GM23338 (cell line): ENCODE measurements at regions not wholly inside any gene's neighbourhood (a gene's known extent, or its start where the extent isn't known, plus 50 kb on each side); places are given as distances from the start of the nearest gene placed in this dataset.

Source experiments
- ATAC-seq: fragments of 200-7000 bp; cut with Tn5 transposase; 3 replicates; pipeline ENCODE4 v1.9.1; 2020
- DNase-seq: peaks from one replicate; pipeline ENCODE4 v3.0.0-alpha.2; 2015; ENCODE audit warnings: low spot score
- H2AFZ ChIP-seq: fragments of 200-600 bp; sonication (generic); 2 replicates; pipeline ENCODE4 v1.8.0; 2016; ENCODE audit warnings: antibody characterized with exemption, mild to moderate bottlenecking, moderate library complexity
- H3F3A ChIP-seq: fragments of 200-600 bp; sonication (generic); replicated peaks from 2 replicates; pipeline ENCODE4 v1.8.0; 2017; ENCODE audit warnings: antibody characterized with exemption, mixed run types, low read depth
- H3K27ac ChIP-seq: fragments of 200-600 bp; sonication (generic); 2 replicates; pipeline ENCODE4 v1.6.1; 2016; ENCODE audit warnings: low read depth
- H3K27me3 ChIP-seq: fragments of 200-600 bp; sonication (generic); 2 replicates; pipeline ENCODE4 v1.8.0; 2016; ENCODE audit warnings: mild to moderate bottlenecking, mixed run types, moderate library complexity; ENCODE audit not compliant: insufficient read depth
- H3K36me3 ChIP-seq: fragments of 200-600 bp; sonication (generic); 2 replicates; pipeline ENCODE4 v1.8.0; 2016; ENCODE audit warnings: mild to moderate bottlenecking; ENCODE audit not compliant: insufficient read depth
- H3K4me1 ChIP-seq: fragments of 200-600 bp; sonication (generic); 2 replicates; pipeline ENCODE4 v1.8.0; 2016; ENCODE audit warnings: mild to moderate bottlenecking, moderate library complexity; ENCODE audit not compliant: insufficient read depth
- H3K4me2 ChIP-seq: fragments of 200-600 bp; sonication (generic); 2 replicates; pipeline ENCODE4 v1.7.1; 2017; ENCODE audit warnings: mixed run types
- H3K4me3 ChIP-seq: fragments of 200-600 bp; sonication (generic); 2 replicates; pipeline ENCODE4 v1.6.1; 2016; ENCODE audit warnings: mixed run types
- H3K79me2 ChIP-seq: fragments of 200-600 bp; sonication (generic); replicated peaks from 2 replicates; pipeline ENCODE4 v1.8.0; 2017; ENCODE audit warnings: mild to moderate bottlenecking; ENCODE audit not compliant: insufficient read depth
- H3K9me2 ChIP-seq: fragments of 200-600 bp; sonication (generic); 2 replicates; pipeline ENCODE4 v1.8.0; 2017; ENCODE audit not compliant: insufficient read depth
- H4K20me1 ChIP-seq: fragments of 200-600 bp; sonication (generic); replicated peaks from 2 replicates; pipeline ENCODE4 v1.8.0; 2017; ENCODE audit warnings: mild to moderate bottlenecking; ENCODE audit not compliant: insufficient read depth
- H3K27ac Mint-ChIP-seq: 2 replicates; pipeline ENCODE4 v1.8.0; 2020; ENCODE audit warnings: inconsistent platforms, mild to moderate bottlenecking, moderate library complexity, mixed read lengths
- H3K27me3 Mint-ChIP-seq: 3 replicates; pipeline ENCODE4 v1.8.0; 2022; ENCODE audit warnings: low read depth, mild to moderate bottlenecking, moderate library complexity, mixed read lengths, inconsistent platforms; ENCODE audit not compliant: insufficient read depth, poor library complexity
- H3K36me3 Mint-ChIP-seq: 3 replicates; pipeline ENCODE4 v1.8.0; 2021; ENCODE audit warnings: low read depth, mild to moderate bottlenecking, inconsistent platforms, moderate library complexity, mixed read lengths
- H3K4me1 Mint-ChIP-seq: 3 replicates; pipeline ENCODE4 v1.8.0; 2020; ENCODE audit warnings: mild to moderate bottlenecking, inconsistent platforms, mixed read lengths
- H3K4me3 Mint-ChIP-seq: 3 replicates; pipeline ENCODE4 v1.8.0; 2021; ENCODE audit warnings: moderate library complexity, mild to moderate bottlenecking, inconsistent platforms, mixed read lengths
- H3K9me3 Mint-ChIP-seq: 3 replicates; pipeline ENCODE4 v1.8.0; 2020; ENCODE audit warnings: moderate library complexity, mild to moderate bottlenecking, inconsistent platforms, mixed read lengths
- CREB1 ChIP-seq: fragments of 250-450 bp; sonication (Bioruptor Pico); IDR thresholded peaks from 2 replicates; pipeline ENCODE4 v1.5.0; 2020; ENCODE audit warnings: low read depth, mild to moderate bottlenecking, moderate library complexity
- ETS1 ChIP-seq: IDR thresholded peaks from 2 replicates; pipeline ENCODE4 v1.6.1; 2016; ENCODE audit warnings: antibody characterized with exemption
- EZH2 ChIP-seq: fragments of 200-600 bp; sonication (generic); IDR thresholded peaks from one replicate; pipeline ENCODE4 v1.8.0; 2017; ENCODE audit warnings: antibody characterized with exemption, mild to moderate bottlenecking, low read depth; ENCODE audit not compliant: unreplicated experiment
- EZH2phosphoT487 ChIP-seq: fragments of 200-600 bp; sonication (generic); IDR thresholded peaks from one replicate; pipeline ENCODE4 v1.8.1; 2018; ENCODE audit warnings: antibody characterized with exemption; ENCODE audit not compliant: unreplicated experiment
- JUNB ChIP-seq: IDR thresholded peaks from one replicate; pipeline ENCODE4 v1.6.1; 2016; ENCODE audit warnings: antibody characterized with exemption; ENCODE audit not compliant: unreplicated experiment
- NANOG ChIP-seq: IDR thresholded peaks from 2 replicates; pipeline ENCODE4 v1.6.1; 2016; ENCODE audit warnings: antibody characterized with exemption, borderline replicate concordance
- POLR2AphosphoS5 ChIP-seq: IDR thresholded peaks from 2 replicates; pipeline ENCODE4 v1.6.1; 2016; ENCODE audit warnings: antibody characterized with exemption, low read depth
- ZNF331 ChIP-seq: fragments of 250-450 bp; sonication (Bioruptor Pico); IDR thresholded peaks from 2 replicates; pipeline ENCODE4 v1.5.0; 2020; ENCODE audit warnings: low read depth, mild to moderate bottlenecking, moderate library complexity
- ZNF462 ChIP-seq: fragments of 250-450 bp; sonication (Bioruptor Pico); IDR thresholded peaks from 2 replicates; pipeline ENCODE4 v1.5.0; 2020; ENCODE audit warnings: mild to moderate bottlenecking, moderate library complexity

- no peak for TF ChIP-seq ZNF462 (CRISPR knock-in tag)
- TF ChIP-seq ETS1: no peak
- TF ChIP-seq ZNF331: no peak
- no peak for TF ChIP-seq JUNB
- TF ChIP-seq POLR2AphosphoS5: no peak
- no peak for TF ChIP-seq NANOG
- TF ChIP-seq EZH2phosphoT487: no peak
- TF ChIP-seq EZH2: no peak
Observed at GRCh38 chr16:77067900-77068299, 123.1 kb upstream of the MON1B start (continued).

- no peak overlapping the region for H3K4me3 ChIP-seq
- H3K4me2 ChIP-seq: no peak overlapping the region
- no peaks in the 10 kb centered on the region for H3F3A ChIP-seq
- H3K4me1 ChIP-seq: peaks cover 24% of the 10 kb centered on the region
- ATAC-seq: no peak
- no peaks in the 10 kb centered on the region for H3K9me2 ChIP-seq
- DNase-seq: no peak
- no peaks in the 10 kb centered on the region for H3K36me3 Mint-ChIP-seq
- H3K4me1 Mint-ChIP-seq: peaks cover 23% of the 10 kb centered on the region; the same call in 2 of the 3 replicates
- H2AFZ ChIP-seq: no peak overlapping the region
- H3K79me2 ChIP-seq: no peaks in the 10 kb centered on the region
- H3K27me3 Mint-ChIP-seq: no peaks in the 10 kb centered on the region
- H4K20me1 ChIP-seq: no peaks in the 10 kb centered on the region
- H3K4me3 Mint-ChIP-seq: no peak overlapping the region
- H3K27me3 ChIP-seq: no peaks in the 10 kb centered on the region
- no peaks in the 10 kb centered on the region for H3K36me3 ChIP-seq
- no peak overlapping the region for H3K27ac Mint-ChIP-seq
- peaks cover 49% of the 10 kb centered on the region for H3K9me3 Mint-ChIP-seq
- H3K27ac ChIP-seq: no peak overlapping the region
- TF ChIP-seq ZNF462 (CRISPR knock-in tag) (no peak), JUNB (no peak), NANOG (no peak), CREB1 (CRISPR knock-in tag) (no peak), POLR2AphosphoS5 (no peak)
Observed at GRCh38 chr16:77068402-77068801, 122.6 kb upstream of the MON1B start.
